GM21381 (cell line): ENCODE measurements at regions not wholly inside any gene's neighbourhood (a gene's known extent, or its start where the extent isn't known, plus 50 kb on each side); places are given as distances from the start of the nearest gene placed in this dataset.
"Not testable (repeated sequence)": the region's sequence is repeated elsewhere in the genome, so short reads cannot be mapped to it uniquely, and the experiment has no call there.

Experiments used
- ATAC-seq: cut with Tn5 transposase; IDR thresholded peaks from one replicate; pipeline ENCODE4 v1.9.1; 2021; ENCODE audit warnings: mild to moderate bottlenecking, moderate library complexity; ENCODE audit not compliant: unreplicated experiment

- ATAC-seq: no peak
These were observed 137.6 kb downstream of the ZNF467 start for GRCh38 chr7:149635561-149636329.

GRCh38 chr7:149633976-149634945 is 136.7 kb upstream of the ZNF746 start:
- ATAC-seq: no peak

GRCh38 chr7:149628361-149629149 is 130.9 kb upstream of the ZNF746 start:
- not testable (repeated sequence) for ATAC-seq

GRCh38 chr7:149627911-149628310 is 130.3 kb upstream of the ZNF746 start:
- no peak for ATAC-seq

- no peak for ATAC-seq
These were observed 129.4 kb upstream of the ZNF746 start for GRCh38 chr7:149626972-149627371.

- no peak for ATAC-seq
These were observed 128.4 kb upstream of the ZNF746 start for GRCh38 chr7:149625947-149626392.

GRCh38 chr7:149625340-149625946 is 127.8 kb upstream of the ZNF746 start:
- ATAC-seq: peak; percentile 17

- peak; percentile 89 for ATAC-seq
These were observed 127.1 kb upstream of the ZNF746 start for GRCh38 chr7:149624419-149625339.

GRCh38 chr7:149624006-149624405 is 126.4 kb upstream of the ZNF746 start:
- ATAC-seq: peak; percentile 12

GRCh38 chr7:149623262-149623997 is 125.8 kb upstream of the ZNF746 start:
- not testable (repeated sequence) for ATAC-seq

- ATAC-seq: no peak
These were observed 125.0 kb upstream of the ZNF746 start for GRCh38 chr7:149622444-149623210.

- no peak for ATAC-seq
These were observed 124.2 kb upstream of the ZNF746 start for GRCh38 chr7:149621776-149622175.

GRCh38 chr7:149620961-149621360 is 123.4 kb upstream of the ZNF746 start:
- peak; percentile 41 for ATAC-seq

- ATAC-seq: no peak
These were observed 119.3 kb upstream of the ZNF746 start for GRCh38 chr7:149616898-149617297.

GRCh38 chr7:149615690-149616270 is 118.2 kb upstream of the ZNF746 start:
- no peak for ATAC-seq

- ATAC-seq: no peak
These were observed 112.9 kb upstream of the ZNF746 start for GRCh38 chr7:149610441-149611011.

GRCh38 chr7:149608168-149608567 is 110.6 kb upstream of the ZNF746 start:
- ATAC-seq: no peak
